K562 (cell line): ENCODE measurements at regions not wholly inside any gene's neighbourhood (a gene's known extent, or its start where the extent isn't known, plus 50 kb on each side); places are given as distances from the start of the nearest gene placed in this dataset.

Experiments used
- ATAC-seq: fragments of 200-7000 bp; cut with Tn5 transposase; 3 replicates; pipeline ENCODE4 v1.9.1; 2020; ENCODE audit warnings: moderate library complexity
- BruUV-seq: library from RNA; stranded (reverse); fragments of 400-500 nt; replicated peaks from 2 replicates; lab custom pipeline; 2021; lab: Mats Ljungman, UMichigan
- CTCF ChIA-PET: fragments of 300-600 bp; formaldehyde crosslinking; extraction: SDS; loops from one replicate; lab custom pipeline; 2021; ENCODE audit warnings: low intra/inter-chr PET ratio; lab: Yijun Ruan, JAX
- POLR2A ChIA-PET: fragments of 300-600, 350-650 bp; sonication (Branson Sonifier 250); formaldehyde crosslinking; extraction: SDS; loops from one replicate; lab custom pipeline; 2021; ENCODE audit warnings: antibody characterized with exemption, inconsistent platforms; lab: Yijun Ruan, JAX
- DNase-seq, 4 experiments: peaks; one replicate each; pipeline versions ENCODE4 v3.0.0 to v3.0.0-alpha.2; 2011 to 2018; ENCODE audit warnings: low spot score in 3 of 4, mixed read lengths in 3 of 4; ENCODE audit errors: extremely low read depth in 1 of 4
- FAIRE-seq: peaks from 2 replicates; lab custom pipeline; 2011; peaks lifted over from hg19 to GRCh38; lab: Jason Lieb, UNC
- H2AFZ ChIP-seq: 2 replicates; pipeline ENCODE4 v1.6.0; 2011; ENCODE audit warnings: low read depth, low read length, control low read depth, inconsistent platforms
- H3K27ac ChIP-seq: fragments of 200-600 bp; 3 replicates; pipeline ENCODE4 v1.8.0; 2011; ENCODE audit warnings: low read depth, mild to moderate bottlenecking, control low read depth, inconsistent platforms, low read length, moderate library complexity, mixed read lengths; ENCODE audit errors: extremely low read depth
- H3K27me3 ChIP-seq, 2 experiments: fragments of 300-600 bp in 1 of 2; 2 replicates in 1 of 2; 3 replicates in 1 of 2; pipeline versions ENCODE4 v1.6.0 to v1.8.0; 2011; ENCODE audit warnings: inconsistent platforms in 2 of 2, low read length in 2 of 2, mild to moderate bottlenecking in 1 of 2, mixed read lengths in 1 of 2, moderate library complexity in 1 of 2; ENCODE audit not compliant: control insufficient read depth in 2 of 2, insufficient read depth in 2 of 2
- H3K36me3 ChIP-seq: fragments of 300-600 bp; 3 replicates; pipeline ENCODE4 v1.8.0; 2011; ENCODE audit warnings: mild to moderate bottlenecking, low read length, inconsistent platforms; ENCODE audit not compliant: control insufficient read depth, insufficient read depth
- H3K4me1 ChIP-seq, 2 experiments: fragments of 200-600 bp in 1 of 2; replicated peaks in 1 of 2; 2 replicates in 1 of 2; 3 replicates in 1 of 2; pipeline versions ENCODE4 v1.5.1 to v1.8.0; 2011; ENCODE audit warnings: inconsistent platforms in 2 of 2, low read length in 2 of 2, mild to moderate bottlenecking in 1 of 2, mixed read lengths in 1 of 2, moderate library complexity in 1 of 2; ENCODE audit not compliant: control insufficient read depth in 2 of 2, insufficient read depth in 2 of 2
- H3K4me2 ChIP-seq: 2 replicates; pipeline ENCODE4 v1.6.1; 2011; ENCODE audit warnings: low read length, control low read depth, inconsistent platforms, mixed read lengths; ENCODE audit not compliant: insufficient read depth
- H3K4me3 ChIP-seq: fragments of 200-600 bp; sonication (generic), shearing (Covaris generic); 2 replicates; pipeline ENCODE4 v1.5.1; 2016; ENCODE audit warnings: control low read depth, inconsistent platforms
- H3K79me2 ChIP-seq: fragments of 200-600 bp; 3 replicates; pipeline ENCODE4 v1.8.0; 2011; ENCODE audit warnings: low read length, inconsistent platforms; ENCODE audit not compliant: control insufficient read depth, insufficient read depth
- H3K9ac ChIP-seq, 2 experiments: 2 replicates each; pipeline versions ENCODE4 v1.6.0 to v1.6.1; 2011; ENCODE audit warnings: low read depth in 2 of 2, low read length in 2 of 2, control low read depth in 1 of 2, inconsistent platforms in 1 of 2, mild to moderate bottlenecking in 1 of 2, mixed read lengths in 1 of 2; ENCODE audit not compliant: insufficient read depth in 1 of 2
- H3K9me1 ChIP-seq: one replicate; pipeline ENCODE4 v1.6.0; 2011; ENCODE audit warnings: inconsistent platforms, mild to moderate bottlenecking, low read length, moderate library complexity; ENCODE audit not compliant: control insufficient read depth, insufficient read depth
- H3K9me3 ChIP-seq: replicated peaks from 2 replicates; pipeline ENCODE4 v1.5.1; 2011; ENCODE audit warnings: low read depth, low read length, inconsistent platforms; ENCODE audit not compliant: control insufficient read depth, insufficient read depth
- H4K20me1 ChIP-seq: replicated peaks from 2 replicates; pipeline ENCODE4 v1.6.1; 2011; ENCODE audit warnings: low read length, inconsistent platforms, mixed read lengths; ENCODE audit not compliant: control insufficient read depth, insufficient read depth
- ZNF134 ChIP-seq: fragments of 250-450 bp; sonication (Bioruptor Pico); conservative IDR thresholded peaks from 2 replicates; pipeline ENCODE4 v1.4.0; 2020
- WGBS: fragments of 100-300 bp; shearing (Covaris generic); methylation state at CpG from one replicate; pipeline ENCODE4 v1.1.6; 2016; ENCODE audit warnings: low coverage, mixed read lengths; ENCODE audit not compliant: insufficient coverage; ENCODE audit errors: missing lambda C conversion rate; 5-methylcytosine and 5-hydroxymethylcytosine counted together
- in situ Hi-C: fragments of 300-500 bp; cut with MboI; formaldehyde crosslinking; loops from 4 replicates; pipeline ENCODE4 v1.15.0; 2018; ENCODE audit warnings: inconsistent platforms, mixed read lengths
- intact Hi-C: fragments of 100-400 bp; cut with micrococcal nuclease; formaldehyde crosslinking; loops from 2 replicates; pipeline ENCODE4 v1.14.2; 2022
- TF ChIP-seq, protein P1 (sequence below): IDR thresholded peaks from 2 replicates; pipeline ENCODE4 v1.6.1; 2011; ENCODE audit not compliant: insufficient read length; ENCODE audit errors: extremely low read depth
- TF ChIP-seq, protein P2 (sequence below): sonication (generic); IDR thresholded peaks from 2 replicates; pipeline ENCODE4 v1.6.1; 2016
- TF ChIP-seq, protein P3 (sequence below), 3 experiments: fragments of 200-800 bp in 1 of 3; sonication (Bioruptor generic) in 1 of 3; sonication (generic) in 1 of 3; formaldehyde crosslinking in 1 of 3; IDR thresholded peaks; 2 replicates each; pipeline versions ENCODE4 v1.6.1 to v1.8.0; 2016 to 2022; ENCODE audit warnings: mild to moderate bottlenecking in 2 of 3, missing compliant biosample characterization in 2 of 3, missing genetic modification characterization in 2 of 3, missing genetic modification reagents in 1 of 3
- TF ChIP-seq, protein P4 (sequence below), 2 experiments: fragments of 450-650 bp; IDR thresholded peaks; 2 replicates each; pipeline ENCODE4 v1.6.1; 2018; ENCODE audit warnings: mild to moderate bottlenecking in 2 of 2, low read depth in 1 of 2; ENCODE audit not compliant: partially characterized antibody in 2 of 2

DNA sequence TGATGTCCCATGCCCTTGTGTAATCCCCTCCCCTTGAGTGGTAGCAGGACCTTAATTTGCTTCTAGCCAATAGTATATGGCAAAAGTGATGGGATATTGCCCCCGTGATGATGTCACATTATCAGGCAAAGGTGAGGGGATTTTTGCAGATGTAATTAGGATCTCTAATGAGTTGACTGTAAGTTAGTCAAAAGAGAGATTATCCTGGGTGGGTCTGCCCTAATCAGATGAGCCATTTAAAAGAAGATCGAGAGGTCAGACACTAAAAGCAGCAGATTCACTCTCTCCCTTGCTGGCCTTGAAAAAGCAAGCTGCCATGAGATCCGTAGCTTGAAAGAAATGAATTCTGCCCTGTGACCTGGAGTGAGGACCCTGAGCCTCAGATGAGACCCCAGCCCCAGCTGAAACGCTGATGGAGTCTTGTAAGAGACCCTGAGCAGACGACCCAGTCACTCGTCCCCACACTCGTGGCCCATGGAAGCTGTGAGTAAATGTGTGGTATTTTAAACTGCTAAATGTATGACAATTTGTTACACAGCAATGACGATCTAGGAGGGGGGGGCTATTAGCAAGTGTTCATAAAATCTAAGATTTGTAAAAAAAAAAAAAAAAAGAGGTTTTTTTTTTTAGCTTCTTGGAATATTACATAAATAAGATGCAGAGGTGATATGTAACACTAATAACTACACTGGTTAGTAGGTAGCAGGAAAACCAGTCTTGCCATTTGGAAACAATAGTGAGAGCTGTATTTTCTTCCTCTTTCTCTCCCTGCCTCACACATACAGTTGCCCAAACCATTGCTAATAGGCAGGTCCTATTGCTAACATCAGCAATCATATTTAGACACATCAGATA is 50.3 kb upstream of the TARBP1 start:
- peak overlapping the region; percentile 96 for H2AFZ ChIP-seq
- POLR2A ChIA-PET = interaction anchor here (0.7 to 2.2 kb wide), 8 partner anchors 10 to 347 kb away, joined by 3 to 5 read pairs (median 4); no protein-coding TSS in a partner anchor
- ATAC-seq = no peak

More for the DNA sequence above, 50.3 kb upstream of the TARBP1 start:
- no TSS peak for BruUV-seq
- no peaks in the 10 kb centered on the region for H3K9me1 ChIP-seq
- DNase-seq (no peak), FAIRE-seq (no peak)
- no peak overlapping the region for H3K27ac ChIP-seq
- H3K9me3 ChIP-seq = no peaks in the 10 kb centered on the region
- H3K36me3 ChIP-seq = no peaks in the 10 kb centered on the region
- no peaks in the 10 kb centered on the region for H3K79me2 ChIP-seq
- no peaks in the 10 kb centered on the region for H3K27me3 ChIP-seq
- no peaks in the 10 kb centered on the region for H4K20me1 ChIP-seq
- H3K4me1 ChIP-seq = peaks cover 11 to 39% of the 10 kb centered on the region in 2 experiments
- H3K4me3 ChIP-seq = no peak overlapping the region
- WGBS = 59% methylated on average over 8 of the region's 8 CpGs
- CTCF ChIA-PET = no interaction called here
- H3K9ac ChIP-seq = no peak overlapping the region
- in situ Hi-C loops (no loop called here), intact Hi-C loops (no loop called here)
- peak overlapping the region; percentile 39; the same call in 1 of the 2 replicates for H3K4me2 ChIP-seq
- TF ChIP-seq, protein P1, sequence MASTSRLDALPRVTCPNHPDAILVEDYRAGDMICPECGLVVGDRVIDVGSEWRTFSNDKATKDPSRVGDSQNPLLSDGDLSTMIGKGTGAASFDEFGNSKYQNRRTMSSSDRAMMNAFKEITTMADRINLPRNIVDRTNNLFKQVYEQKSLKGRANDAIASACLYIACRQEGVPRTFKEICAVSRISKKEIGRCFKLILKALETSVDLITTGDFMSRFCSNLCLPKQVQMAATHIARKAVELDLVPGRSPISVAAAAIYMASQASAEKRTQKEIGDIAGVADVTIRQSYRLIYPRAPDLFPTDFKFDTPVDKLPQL = no peak
- TF ChIP-seq ZNF134 (CRISPR knock-in tag) = peak; percentile 99
- TF ChIP-seq, protein P2, sequence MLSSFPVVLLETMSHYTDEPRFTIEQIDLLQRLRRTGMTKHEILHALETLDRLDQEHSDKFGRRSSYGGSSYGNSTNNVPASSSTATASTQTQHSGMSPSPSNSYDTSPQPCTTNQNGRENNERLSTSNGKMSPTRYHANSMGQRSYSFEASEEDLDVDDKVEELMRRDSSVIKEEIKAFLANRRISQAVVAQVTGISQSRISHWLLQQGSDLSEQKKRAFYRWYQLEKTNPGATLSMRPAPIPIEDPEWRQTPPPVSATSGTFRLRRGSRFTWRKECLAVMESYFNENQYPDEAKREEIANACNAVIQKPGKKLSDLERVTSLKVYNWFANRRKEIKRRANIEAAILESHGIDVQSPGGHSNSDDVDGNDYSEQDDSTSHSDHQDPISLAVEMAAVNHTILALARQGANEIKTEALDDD = peak; percentile 47; the same call in 1 of the 2 replicates
- TF ChIP-seq, protein P3, sequence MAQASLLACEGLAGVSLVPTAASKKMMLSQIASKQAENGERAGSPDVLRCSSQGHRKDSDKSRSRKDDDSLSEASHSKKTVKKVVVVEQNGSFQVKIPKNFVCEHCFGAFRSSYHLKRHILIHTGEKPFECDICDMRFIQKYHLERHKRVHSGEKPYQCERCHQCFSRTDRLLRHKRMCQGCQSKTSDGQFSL (CRISPR knock-in tag; IDR thresholded peaks at IDR 0.05) = 0 out of 2 replicates have a peak, but pooled peaks have one; percentile 26
- TF ChIP-seq, protein P3 (tag; IDR thresholded peaks at IDR 0.05) = no peak
- TF ChIP-seq, protein P4, sequence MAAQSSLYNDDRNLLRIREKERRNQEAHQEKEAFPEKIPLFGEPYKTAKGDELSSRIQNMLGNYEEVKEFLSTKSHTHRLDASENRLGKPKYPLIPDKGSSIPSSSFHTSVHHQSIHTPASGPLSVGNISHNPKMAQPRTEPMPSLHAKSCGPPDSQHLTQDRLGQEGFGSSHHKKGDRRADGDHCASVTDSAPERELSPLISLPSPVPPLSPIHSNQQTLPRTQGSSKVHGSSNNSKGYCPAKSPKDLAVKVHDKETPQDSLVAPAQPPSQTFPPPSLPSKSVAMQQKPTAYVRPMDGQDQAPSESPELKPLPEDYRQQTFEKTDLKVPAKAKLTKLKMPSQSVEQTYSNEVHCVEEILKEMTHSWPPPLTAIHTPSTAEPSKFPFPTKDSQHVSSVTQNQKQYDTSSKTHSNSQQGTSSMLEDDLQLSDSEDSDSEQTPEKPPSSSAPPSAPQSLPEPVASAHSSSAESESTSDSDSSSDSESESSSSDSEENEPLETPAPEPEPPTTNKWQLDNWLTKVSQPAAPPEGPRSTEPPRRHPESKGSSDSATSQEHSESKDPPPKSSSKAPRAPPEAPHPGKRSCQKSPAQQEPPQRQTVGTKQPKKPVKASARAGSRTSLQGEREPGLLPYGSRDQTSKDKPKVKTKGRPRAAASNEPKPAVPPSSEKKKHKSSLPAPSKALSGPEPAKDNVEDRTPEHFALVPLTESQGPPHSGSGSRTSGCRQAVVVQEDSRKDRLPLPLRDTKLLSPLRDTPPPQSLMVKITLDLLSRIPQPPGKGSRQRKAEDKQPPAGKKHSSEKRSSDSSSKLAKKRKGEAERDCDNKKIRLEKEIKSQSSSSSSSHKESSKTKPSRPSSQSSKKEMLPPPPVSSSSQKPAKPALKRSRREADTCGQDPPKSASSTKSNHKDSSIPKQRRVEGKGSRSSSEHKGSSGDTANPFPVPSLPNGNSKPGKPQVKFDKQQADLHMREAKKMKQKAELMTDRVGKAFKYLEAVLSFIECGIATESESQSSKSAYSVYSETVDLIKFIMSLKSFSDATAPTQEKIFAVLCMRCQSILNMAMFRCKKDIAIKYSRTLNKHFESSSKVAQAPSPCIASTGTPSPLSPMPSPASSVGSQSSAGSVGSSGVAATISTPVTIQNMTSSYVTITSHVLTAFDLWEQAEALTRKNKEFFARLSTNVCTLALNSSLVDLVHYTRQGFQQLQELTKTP (IDR thresholded peaks at IDR 0.05; ENCODE audit: low read depth in 1 of 2, partially characterized antibody in 2 of 2) = peak in 1 of 2 experiments; percentile 34
